ENCODE measurements at regions not wholly inside any gene's neighbourhood (a gene's known extent, or its start where the extent isn't known, plus 50 kb on each side); places are given as distances from the start of the nearest gene placed in this dataset.

- no peak overlapping the region for H3K27ac ChIP-seq (replicated peaks in 1 of 4)
- H3K27me3 ChIP-seq: peaks cover 0 to 22% (median 0%) of the 10 kb centered on the region in 4 donors
- no peaks in the 10 kb centered on the region for H3K36me3 ChIP-seq
- no peak overlapping the region for H3K4me3 ChIP-seq
- TF ChIP-seq POLR2AphosphoS5 (IDR thresholded peaks at IDR 0.05): no peak
- H3K9me3 ChIP-seq: no peaks in the 10 kb centered on the region
- H3K4me1 ChIP-seq: no peaks in the 10 kb centered on the region
- DNase-seq (ENCODE audit: extremely low spot score): no peak
- intact Hi-C loops (cut with DNase I): no loop called here
- 77% methylated on average over 27 of the region's 29 CpGs for WGBS
These were observed 84.6 kb downstream of the MYEOV start for GRCh38 chr11:69378303-69379141.

GRCh38 chr11:69380451-69380901, 86.5 kb downstream of the MYEOV start:
- Histone ChIP-seq H3K36me3 (no peaks in the 10 kb centered on the region), H3K4me1 (no peaks in the 10 kb centered on the region), H3K9me3 (no peaks in the 10 kb centered on the region), H3K27ac (replicated peaks in 1 of 4) (no peak overlapping the region), H3K27me3 (peaks cover 0 to 22% (median 0%) of the 10 kb centered on the region in 4 donors), H3K4me3 (no peak overlapping the region)
- TF ChIP-seq CTCF (IDR thresholded peaks at IDR 0.05) (no peak), POLR2AphosphoS5 (IDR thresholded peaks at IDR 0.05) (no peak), POLR2A (IDR thresholded peaks at IDR 0.05; ENCODE audit: low read depth) (no peak), EP300 (IDR thresholded peaks at IDR 0.05) (no peak)
- 68% methylated on average over 5 of the region's 20 CpGs for WGBS
- DNase-seq (ENCODE audit: extremely low spot score): no peak
- intact Hi-C loops (cut with DNase I): no loop called here

DNA sequence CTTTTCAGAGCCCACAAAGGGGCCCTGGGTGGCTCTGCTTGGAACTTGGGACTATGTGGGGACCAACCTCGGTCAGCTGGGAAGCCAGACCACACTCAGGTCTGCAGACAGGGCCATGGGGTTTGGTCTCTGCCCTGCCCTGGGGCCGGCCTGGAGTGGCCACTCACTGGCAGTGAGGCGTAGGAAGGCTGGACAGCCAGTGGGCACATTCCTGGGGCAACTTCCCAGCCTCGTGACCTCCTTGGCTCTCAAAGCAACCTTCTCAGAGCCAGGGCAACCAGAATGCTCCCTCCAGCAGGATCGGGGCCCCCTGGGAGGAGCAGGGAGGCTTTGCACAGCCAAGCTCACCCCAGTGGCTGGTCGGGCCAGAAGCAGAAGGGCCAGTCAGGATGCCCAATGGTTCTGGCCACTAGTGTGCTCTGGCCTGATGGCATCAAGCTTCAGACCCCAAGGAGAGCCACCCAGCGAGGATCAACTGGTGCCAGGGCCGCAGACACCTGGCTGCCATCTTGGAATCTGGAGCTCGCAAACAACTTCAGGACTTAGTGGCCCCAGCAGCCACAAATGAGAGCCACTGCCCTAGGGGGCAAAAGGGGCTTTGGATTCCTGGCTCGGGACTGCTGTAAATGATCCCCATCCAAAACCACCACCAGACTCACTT, 87.1 kb downstream of the MYEOV start:
- no peaks in the 10 kb centered on the region for H3K4me1 ChIP-seq
- H3K4me3 ChIP-seq: no peak overlapping the region
- H3K27ac ChIP-seq (replicated peaks in 1 of 4): no peak overlapping the region
- TF ChIP-seq CTCF (IDR thresholded peaks at IDR 0.05) (no peak), POLR2AphosphoS5 (IDR thresholded peaks at IDR 0.05) (no peak), EP300 (IDR thresholded peaks at IDR 0.05) (no peak), POLR2A (IDR thresholded peaks at IDR 0.05; ENCODE audit: low read depth) (no peak)
- peaks cover 0 to 22% (median 0%) of the 10 kb centered on the region in 4 donors for H3K27me3 ChIP-seq
- DNase-seq (ENCODE audit: extremely low spot score): no peak
- H3K36me3 ChIP-seq: no peaks in the 10 kb centered on the region
- intact Hi-C loops (cut with DNase I): no loop called here
- 100% methylated on average over 5 of the region's 10 CpGs for WGBS
- no peaks in the 10 kb centered on the region for H3K9me3 ChIP-seq

DNA sequence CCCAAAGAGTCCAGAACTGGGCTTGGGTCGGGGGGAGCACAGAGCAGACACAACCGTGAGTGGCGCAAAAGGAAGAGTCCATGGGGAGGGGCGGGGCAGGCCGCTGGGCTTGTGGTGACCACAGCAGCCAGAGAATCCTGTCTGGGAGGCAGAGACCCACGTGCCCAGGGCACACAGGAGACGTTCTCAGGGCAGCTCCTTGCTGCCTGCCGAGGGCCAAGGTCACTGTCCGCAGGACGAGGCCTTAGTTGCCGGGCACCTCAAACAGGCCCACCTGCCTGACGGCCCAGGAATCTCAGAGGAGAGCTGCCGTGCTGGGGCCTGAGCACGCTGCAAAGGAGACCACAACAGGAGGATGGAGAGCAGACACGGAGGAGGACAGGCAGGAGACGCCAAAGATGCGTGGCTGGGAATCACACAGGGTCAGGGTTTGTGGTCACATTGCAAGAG, 87.8 kb downstream of the MYEOV start:
- WGBS: 92% methylated on average over 8 of the region's 17 CpGs
- Histone ChIP-seq H3K27ac (replicated peaks in 1 of 4) (no peak overlapping the region), H3K36me3 (no peaks in the 10 kb centered on the region), H3K9me3 (no peaks in the 10 kb centered on the region), H3K4me3 (no peak overlapping the region), H3K4me1 (no peaks in the 10 kb centered on the region), H3K27me3 (peaks cover 0 to 16% (median 0%) of the 10 kb centered on the region in 4 donors)
- TF ChIP-seq POLR2A (IDR thresholded peaks at IDR 0.05; ENCODE audit: low read depth) (no peak), EP300 (IDR thresholded peaks at IDR 0.05) (no peak), CTCF (IDR thresholded peaks at IDR 0.05) (no peak), POLR2AphosphoS5 (IDR thresholded peaks at IDR 0.05) (no peak)
- DNase-seq (ENCODE audit: extremely low spot score): no peak
- intact Hi-C loops (cut with DNase I): no loop called here

Data from esophagus muscularis mucosa (tissue), 4 donors.